GM12874 (cell line): ENCODE measurements at regions not wholly inside any gene's neighbourhood (a gene's known extent, or its start where the extent isn't known, plus 50 kb on each side); places are given as distances from the start of the nearest gene placed in this dataset.

ENCODE experiments used
- TF ChIP-seq, protein P1 (sequence below): IDR thresholded peaks from 2 replicates; pipeline ENCODE4 v1.5.1; 2011; ENCODE audit warnings: low read depth, mild to moderate bottlenecking, control low read depth, low read length, moderate library complexity; ENCODE audit not compliant: insufficient read depth

DNA sequence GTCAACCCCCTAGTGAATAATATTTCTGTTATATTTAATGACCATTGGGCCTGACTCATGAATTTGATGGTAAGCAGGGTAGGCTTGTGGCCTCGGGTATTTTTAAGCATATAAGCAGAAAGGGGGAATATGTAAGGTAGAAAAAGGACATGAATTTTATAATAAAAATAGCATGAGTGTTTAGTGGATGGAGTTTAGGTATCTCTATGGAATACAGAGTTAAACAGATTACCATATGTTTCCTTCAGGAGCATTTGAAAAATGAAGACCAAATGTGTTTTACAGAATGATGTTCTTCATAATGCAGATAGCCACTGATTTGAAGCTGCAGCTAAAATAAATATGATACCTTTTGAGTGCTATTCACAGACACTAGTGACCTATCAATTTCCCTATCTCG lies 191.7 kb upstream of the TSHZ2 start:
- TF ChIP-seq, protein P1, sequence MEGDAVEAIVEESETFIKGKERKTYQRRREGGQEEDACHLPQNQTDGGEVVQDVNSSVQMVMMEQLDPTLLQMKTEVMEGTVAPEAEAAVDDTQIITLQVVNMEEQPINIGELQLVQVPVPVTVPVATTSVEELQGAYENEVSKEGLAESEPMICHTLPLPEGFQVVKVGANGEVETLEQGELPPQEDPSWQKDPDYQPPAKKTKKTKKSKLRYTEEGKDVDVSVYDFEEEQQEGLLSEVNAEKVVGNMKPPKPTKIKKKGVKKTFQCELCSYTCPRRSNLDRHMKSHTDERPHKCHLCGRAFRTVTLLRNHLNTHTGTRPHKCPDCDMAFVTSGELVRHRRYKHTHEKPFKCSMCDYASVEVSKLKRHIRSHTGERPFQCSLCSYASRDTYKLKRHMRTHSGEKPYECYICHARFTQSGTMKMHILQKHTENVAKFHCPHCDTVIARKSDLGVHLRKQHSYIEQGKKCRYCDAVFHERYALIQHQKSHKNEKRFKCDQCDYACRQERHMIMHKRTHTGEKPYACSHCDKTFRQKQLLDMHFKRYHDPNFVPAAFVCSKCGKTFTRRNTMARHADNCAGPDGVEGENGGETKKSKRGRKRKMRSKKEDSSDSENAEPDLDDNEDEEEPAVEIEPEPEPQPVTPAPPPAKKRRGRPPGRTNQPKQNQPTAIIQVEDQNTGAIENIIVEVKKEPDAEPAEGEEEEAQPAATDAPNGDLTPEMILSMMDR = no peak

DNA sequence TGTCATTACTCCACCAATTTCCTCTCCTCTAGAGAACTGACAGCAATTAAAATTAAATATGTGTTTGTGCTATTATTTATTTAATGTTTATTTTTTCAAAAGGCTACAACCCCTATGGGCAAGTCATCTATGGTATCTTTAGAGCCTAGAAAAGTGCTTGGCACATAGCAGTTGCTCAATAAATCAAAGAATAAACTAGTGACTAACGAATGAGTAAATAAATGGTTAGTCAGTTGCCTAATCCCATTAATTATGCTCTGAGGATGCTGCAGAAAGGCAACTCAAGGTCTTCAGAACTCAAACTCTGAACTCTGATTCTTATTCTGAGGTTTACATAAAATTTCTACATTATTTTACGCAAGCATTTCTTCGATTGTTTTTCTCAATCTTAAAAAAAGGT lies 193.0 kb upstream of the TSHZ2 start:
- TF ChIP-seq, protein P1 = no peak

DNA sequence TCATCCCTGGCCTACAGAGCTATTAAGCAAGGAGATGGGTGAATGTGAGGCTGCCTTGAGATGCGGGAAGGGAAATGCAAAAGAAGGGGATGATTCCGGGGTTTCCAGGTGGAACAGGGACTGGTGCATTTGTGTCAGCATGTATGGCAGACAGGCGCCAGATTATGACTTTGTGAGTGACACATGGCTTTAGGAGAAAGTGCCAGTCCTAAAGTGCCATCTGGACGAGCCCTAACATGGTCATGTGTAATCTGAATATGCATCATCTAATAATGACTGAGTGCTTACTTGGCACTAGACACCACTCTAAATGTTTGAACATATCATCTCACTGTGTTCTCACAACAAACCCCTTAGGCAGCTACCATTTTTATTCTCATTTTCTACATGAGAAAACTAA lies 195.0 kb upstream of the TSHZ2 start:
- TF ChIP-seq, protein P1 = no peak

DNA sequence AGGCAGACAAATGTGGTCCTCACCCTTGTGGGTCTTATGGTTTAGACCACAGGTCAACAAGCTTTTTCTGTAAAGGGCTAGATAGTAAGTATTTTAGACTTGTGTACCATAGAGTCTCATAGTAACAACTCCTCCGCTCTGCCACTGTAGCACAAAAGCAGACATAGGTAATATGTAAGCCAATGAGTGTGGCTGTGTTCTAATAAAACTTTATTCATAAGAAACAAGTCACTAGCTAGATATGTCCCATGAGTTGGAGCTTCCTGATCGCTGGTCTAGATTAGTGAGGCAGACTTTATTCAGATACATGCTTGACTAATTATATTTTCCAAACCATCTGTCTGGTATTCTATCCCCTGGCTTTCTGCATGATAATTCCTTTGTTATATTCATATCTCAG lies 196.4 kb upstream of the TSHZ2 start:
- TF ChIP-seq, protein P1 = no peak

DNA sequence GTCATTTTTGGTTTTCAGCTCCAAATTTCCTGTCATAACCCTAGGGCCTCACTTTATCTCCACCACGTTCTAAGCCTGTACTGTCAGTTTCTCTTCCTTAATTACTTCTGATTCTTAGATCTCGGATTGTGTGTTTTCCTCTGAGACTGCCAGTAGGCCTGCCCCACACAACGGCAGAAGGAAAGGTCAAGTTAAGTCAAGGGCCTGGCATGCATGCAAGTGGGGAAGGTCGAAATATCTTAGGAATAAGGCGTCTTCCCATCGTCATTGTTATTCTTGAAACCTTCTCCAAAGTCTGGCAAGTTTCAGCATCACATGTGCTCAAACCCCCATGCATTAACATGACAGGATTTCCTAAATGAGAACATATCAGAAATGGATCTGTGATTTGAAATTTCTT lies 203.5 kb upstream of the TSHZ2 start:
- TF ChIP-seq, protein P1 = no peak

DNA sequence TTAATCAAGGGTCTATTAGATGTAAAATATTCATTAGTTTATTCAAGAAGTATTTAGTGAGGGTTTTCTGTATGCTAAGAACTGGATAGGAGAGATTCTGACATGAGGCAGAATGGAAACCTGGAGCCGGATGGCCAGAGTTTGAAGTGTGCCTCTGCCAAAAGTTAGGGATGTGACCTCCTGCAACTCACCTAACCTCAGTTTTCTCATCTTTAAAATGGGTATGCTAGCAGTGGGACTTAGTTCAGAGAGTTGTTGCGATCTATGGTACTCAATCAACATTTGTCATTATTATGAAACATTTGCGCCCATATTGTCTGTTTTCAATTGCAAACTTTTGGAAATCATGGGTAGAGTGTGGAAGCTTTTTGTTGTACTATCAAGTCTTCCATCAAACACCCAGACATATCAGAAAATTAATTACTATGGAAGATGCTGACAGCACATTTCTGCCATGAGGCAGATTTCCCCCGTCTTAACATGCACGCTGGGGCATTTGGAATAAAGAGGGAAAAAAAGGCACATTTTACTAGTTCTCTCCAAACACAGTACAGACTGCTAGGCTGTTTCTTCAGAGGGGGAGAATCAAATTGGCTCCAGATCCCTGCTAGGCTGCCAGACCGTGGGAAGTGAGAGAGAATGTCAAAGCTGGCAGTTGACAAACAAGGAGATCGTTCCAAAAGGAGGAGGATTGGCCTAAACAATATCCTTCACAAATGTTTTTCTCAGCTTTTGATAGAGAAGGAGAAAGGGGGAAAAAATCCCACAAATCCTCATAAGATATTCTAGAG lies 205.3 kb upstream of the TSHZ2 start:
- TF ChIP-seq, protein P1 = no peak

DNA sequence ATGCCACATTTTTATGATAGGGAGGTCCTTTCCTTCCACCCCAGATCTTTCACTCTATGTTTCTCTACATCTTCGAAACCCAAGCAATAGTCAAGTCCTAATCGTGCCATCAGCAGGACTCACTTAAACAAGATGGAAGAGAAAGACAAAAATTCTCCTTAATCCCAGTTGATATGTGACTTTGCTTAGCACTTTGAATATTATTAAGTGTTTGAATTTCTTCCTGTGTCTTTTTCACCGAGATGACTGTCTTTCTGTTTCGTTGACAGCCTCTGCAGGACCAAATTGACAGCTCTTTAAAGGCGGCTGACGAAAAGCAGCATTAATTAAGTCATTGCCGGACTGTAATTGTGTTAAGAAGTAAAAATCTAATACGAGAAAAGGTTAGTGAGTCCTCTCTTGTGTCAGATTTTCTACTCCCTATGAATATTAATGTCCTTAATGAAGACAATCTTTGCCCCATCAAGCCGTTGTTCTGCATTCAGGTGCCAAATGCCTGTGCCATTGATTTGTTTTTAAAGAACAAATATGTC lies 208.8 kb upstream of the TSHZ2 start:
- TF ChIP-seq, protein P1 = no peak
